Activated naive CD8-positive, alpha-beta T cell treated with anti-CD3 and anti-CD28 coated beads, Interleukin-2, amount 50 U/mL, for 16 hours (primary cell): ENCODE measurements at regions not wholly inside any gene's neighbourhood (a gene's known extent, or its start where the extent isn't known, plus 50 kb on each side); places are given as distances from the start of the nearest gene placed in this dataset.

ENCODE experiments used
- DNase-seq: peaks from one replicate; pipeline ENCODE4 v3.0.0-alpha.2; 2020; ENCODE audit warnings: low read depth, low spot score

DNA sequence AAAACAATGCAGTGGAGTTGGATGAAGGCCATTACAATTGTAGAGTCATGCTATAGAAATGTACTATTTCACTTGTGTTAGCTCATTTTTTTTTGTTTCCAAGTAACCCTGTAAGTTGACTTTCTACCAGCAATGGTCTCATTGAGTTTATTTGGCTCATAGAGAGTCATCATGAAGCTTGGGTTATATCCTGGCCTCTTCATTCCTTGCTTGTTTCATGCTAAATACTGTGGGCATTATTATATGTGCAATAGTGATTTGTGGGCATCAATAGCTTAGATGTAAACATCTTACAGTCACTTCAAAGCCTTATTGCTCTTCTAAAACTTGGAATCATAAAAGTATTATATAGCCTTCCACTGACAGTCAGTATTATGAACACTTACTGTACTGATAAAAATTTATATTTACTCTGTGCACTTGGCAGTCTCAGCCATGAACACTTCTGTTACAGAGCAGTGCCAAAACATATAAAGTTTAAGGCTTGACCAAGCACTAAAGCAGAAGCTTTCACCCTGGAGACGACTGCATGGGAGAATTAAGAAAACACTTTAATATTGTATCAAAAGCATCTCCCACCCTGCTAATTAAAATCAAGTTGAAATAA lies 751.2 kb downstream of the SATB2 start:
- no peak for DNase-seq

DNA sequence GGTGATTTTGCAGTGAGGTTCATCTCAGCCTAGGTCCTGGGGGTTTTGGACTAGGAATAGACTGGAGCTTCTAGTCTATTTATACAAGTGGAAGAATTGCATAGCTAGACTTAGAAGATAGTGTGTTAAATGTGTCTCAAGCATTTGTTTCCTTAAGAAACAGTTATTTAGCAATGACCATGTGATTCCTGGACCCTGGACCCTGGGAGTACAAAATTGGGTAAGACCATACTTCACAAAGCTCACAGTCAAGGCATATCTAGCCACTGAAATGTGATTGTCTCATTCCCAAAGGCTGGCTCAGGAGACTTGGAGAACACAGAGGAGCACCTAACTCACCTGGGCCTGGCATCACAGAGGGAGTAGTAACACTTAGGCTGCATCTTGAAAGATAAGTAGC lies 754.5 kb downstream of the SATB2 start:
- DNase-seq: no peak

- DNase-seq: no peak
Measured at GRCh38 chr2:198702796-198703195, 754.9 kb downstream of the SATB2 start.

- no peak for DNase-seq
Measured at GRCh38 chr2:198701481-198701880, 756.3 kb downstream of the SATB2 start.

- DNase-seq: no peak
Measured at GRCh38 chr2:198700319-198700718, 757.4 kb downstream of the SATB2 start.

DNA sequence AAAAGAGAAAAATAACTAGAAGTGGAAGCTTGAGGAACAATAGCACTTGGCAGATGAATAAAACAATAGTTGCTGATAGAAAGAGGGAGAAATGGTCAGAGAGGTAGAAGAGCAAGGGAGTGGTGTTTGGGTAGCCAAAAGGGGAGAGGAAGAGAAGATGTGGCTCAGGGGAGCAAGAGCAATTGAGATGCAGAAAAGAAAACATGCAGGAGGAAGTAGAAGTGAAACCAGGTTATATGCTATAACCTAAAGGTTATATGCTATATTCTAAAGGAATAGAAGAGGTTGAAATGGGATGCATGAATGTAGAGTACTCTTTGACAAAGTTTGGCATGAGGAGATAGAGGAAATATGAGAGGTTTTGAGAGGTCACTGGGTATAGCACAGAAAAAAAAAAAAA lies 759.5 kb downstream of the SATB2 start:
- DNase-seq: no peak

GRCh38 chr2:198697794-198698193 lies 759.9 kb downstream of the SATB2 start:
- no peak for DNase-seq

DNA sequence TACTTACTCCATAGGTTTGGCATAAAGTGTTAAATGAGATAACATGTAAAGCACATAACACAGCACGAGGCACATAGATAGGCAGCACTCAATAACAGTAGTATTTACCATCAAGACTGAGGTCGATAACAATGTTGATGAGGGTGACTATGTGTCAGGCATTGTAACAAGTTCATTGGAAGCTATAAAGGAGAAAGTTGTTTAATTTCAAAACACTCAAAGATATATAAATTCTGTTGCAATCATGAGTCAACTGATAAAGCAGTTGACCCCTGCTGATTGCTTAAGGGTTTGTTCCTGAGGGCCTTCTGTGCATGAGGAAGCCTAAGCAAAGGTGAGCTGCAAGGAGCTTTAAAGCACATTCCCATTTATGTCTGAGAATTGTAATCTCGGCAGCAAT lies 760.5 kb downstream of the SATB2 start:
- no peak for DNase-seq

- no peak for DNase-seq
Measured at GRCh38 chr2:198695879-198696278, 761.9 kb downstream of the SATB2 start.

DNA sequence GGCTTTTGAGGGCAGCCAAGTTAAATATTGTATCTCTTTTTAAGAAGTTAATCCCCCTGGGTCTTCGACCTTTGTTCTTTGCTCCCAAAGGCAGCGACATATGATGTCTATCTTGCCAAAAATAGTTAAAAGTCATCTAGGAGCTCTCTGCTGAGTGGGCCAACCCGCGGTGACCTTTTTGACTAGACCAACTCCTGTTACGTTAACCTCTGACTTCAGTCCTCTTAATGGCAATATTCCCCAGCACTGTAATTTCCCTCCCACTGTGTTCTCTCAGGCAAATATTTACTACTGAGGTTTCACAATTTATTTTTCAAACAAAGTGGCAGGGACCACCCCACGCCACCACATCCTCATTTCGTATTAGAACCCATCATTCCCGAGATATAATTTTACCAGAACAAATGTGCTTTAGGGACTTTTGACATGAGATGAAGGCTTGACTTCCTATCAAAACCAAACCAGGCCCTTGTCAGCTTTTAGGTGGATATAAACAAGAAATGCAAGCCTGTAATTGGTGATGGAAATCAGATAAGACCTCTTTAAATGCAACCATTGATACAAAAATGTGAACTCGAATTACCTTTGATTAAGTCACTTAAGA lies 764.7 kb downstream of the SATB2 start:
- DNase-seq: no peak

DNA sequence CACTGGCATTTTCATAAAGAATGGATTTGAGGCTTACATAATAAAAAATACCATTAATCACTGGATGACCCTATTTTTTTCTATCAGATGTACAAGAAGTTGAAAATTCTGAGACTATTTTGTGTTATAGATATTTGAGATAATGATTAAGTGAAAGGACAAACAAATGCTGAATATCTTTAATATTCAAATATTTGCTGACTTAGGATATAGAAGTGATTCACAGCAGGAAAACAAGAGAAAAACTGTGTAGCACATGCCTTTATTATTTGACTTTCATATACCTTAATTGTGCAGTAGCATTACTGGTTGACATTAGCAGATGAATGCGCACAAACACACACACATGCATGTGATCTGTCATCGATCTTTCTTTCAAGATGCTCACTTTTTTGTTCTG lies 766.5 kb downstream of the SATB2 start:
- DNase-seq: no peak

- DNase-seq: no peak
Measured at GRCh38 chr2:198664321-198664720, 793.4 kb downstream of the SATB2 start.

- DNase-seq: no peak
Measured at GRCh38 chr2:198662905-198663304, 794.8 kb downstream of the SATB2 start.

- DNase-seq: no peak
Measured at GRCh38 chr2:198660501-198660900, 797.2 kb downstream of the SATB2 start.

DNA sequence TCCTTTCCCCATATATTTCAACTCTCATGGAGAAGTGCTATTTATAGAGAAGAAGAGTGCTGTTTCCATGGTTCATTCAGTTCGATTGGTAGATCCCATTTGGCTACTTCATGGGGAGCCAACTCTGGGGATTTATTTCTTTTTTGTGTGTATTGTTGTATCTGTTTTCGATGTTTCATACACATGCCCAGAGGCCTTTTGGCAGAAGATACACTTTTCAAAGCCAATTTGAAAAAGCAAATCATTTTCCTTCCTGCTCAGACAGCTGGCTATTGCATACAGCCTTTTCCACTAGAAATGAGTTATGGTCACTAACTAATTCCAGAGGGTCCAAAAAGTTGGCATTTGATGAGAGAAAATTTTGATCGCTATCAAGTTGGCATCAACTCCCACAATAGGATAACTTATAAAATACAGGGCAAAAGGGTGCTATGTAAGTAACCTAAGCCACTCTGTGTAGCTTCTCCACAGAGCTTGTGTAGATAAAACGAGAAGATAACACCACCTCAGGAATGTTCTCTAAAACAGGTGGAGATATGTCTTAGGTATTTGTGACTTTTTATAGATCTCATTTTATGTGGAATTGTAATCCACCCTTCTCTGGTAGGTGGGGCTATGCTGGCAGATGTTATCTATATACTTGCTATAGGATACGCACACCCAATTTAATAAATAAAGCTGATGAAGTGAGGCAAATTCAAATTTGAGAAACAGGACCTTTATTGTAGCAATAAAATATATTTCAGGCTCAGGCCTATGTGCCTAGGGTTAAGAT lies 798.5 kb downstream of the SATB2 start:
- no peak for DNase-seq

- DNase-seq: no peak
Measured at GRCh38 chr2:198657512-198658121, 800.1 kb downstream of the SATB2 start.

DNA sequence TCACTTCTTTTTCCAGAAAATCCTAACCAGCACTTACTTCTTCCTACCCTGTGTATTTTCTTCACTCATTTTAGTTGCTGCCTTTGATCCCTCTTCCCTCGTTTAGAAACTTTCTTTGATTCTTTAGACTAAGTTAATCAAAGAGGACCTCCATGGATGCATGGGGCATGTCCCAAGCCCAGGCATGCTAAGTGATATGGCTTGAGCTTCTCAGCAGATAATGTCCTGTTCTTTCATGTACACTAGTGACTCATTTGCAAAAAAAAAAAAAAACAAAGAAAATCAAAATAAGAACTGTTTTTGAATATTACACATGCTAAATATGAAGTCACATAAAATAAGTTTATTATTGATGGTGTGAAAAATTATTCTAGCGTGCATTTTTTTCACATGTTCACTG lies 800.9 kb downstream of the SATB2 start:
- DNase-seq: no peak

GRCh38 chr2:198654646-198655045 lies 803.1 kb downstream of the SATB2 start:
- no peak for DNase-seq

- DNase-seq: no peak
Measured at GRCh38 chr2:198653311-198653710, 804.4 kb downstream of the SATB2 start.

DNA sequence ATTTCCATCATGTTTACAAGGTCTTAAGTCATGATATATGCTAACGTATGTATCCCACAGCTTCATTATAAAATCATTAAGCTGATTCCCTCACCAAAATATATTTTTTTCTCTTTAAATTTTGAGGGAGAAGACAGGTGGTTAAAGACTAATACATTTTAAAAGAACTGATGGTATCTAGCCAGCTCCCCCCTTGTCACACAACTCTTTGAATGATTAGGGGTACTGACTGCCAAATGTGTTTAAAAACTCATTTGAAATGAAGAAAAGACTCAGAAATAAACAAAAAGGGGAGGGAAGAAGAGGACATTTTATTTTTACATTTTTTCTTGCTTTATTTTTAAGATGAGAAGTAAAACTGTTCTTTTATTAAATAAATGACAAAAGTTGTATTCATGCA lies 805.3 kb downstream of the SATB2 start:
- no peak for DNase-seq

GRCh38 chr2:198645816-198646215 lies 811.9 kb downstream of the SATB2 start:
- DNase-seq: no peak

DNA sequence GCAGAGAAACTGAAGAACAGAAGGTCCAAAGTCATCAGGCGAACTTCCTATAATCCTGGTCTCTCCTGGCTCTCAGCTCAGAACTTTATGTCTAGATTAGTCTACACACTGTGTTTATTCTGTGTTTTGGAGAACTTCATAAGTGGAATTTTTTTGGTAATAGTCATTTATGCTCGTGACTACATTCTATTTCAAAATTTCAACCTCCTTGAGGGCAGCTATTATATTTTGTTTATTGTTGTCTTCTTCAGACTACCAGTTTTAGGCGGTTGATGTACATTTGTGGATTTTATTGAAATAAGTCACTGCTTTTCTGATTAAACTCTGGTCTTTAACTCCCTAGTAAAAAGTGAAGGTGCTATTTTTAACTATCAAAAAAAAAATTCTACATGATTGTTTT lies 816.6 kb downstream of the SATB2 start:
- no peak for DNase-seq

GRCh38 chr2:198640463-198640862 lies 817.3 kb downstream of the SATB2 start:
- no peak for DNase-seq
